Transverse colon (tissue), 4 donors: ENCODE measurements at regions not wholly inside any gene's neighbourhood (a gene's known extent, or its start where the extent isn't known, plus 50 kb on each side); places are given as distances from the start of the nearest gene placed in this dataset.

Experiments used
- DNase-seq: peaks from one replicate; pipeline ENCODE4 v3.0.0-alpha.2; 2019
- H3K27ac ChIP-seq, 4 donors: fragments of 200-600 bp; sonication (generic); 2 replicates each; pipeline ENCODE4 v1.5.1; 2016 to 2018; ENCODE audit warnings: inconsistent platforms in 4 of 4
- H3K27me3 ChIP-seq: fragments of 200-600 bp; sonication (generic); 2 replicates; pipeline ENCODE4 v1.5.1; 2017; ENCODE audit warnings: inconsistent platforms
- H3K36me3 ChIP-seq, 4 donors: fragments of 200-600 bp; sonication (generic); 2 replicates each; pipeline ENCODE4 v1.5.1; 2017 to 2019; ENCODE audit warnings: inconsistent platforms in 4 of 4
- H3K4me1 ChIP-seq, 4 donors: fragments of 200-600 bp; sonication (generic); 2 replicates each; pipeline ENCODE4 v1.5.1; 2017 to 2020; ENCODE audit warnings: inconsistent platforms in 4 of 4
- H3K4me3 ChIP-seq, 4 donors: fragments of 200-600 bp; sonication (generic); 1 replicate in 1 of 4; 2 replicates in 3 of 4; pipeline versions ENCODE4 v1.5.1 to v1.6.1; 2017 to 2019; ENCODE audit warnings: inconsistent platforms in 4 of 4
- H3K9me3 ChIP-seq, 2 donors: fragments of 200-600 bp; sonication (generic); 2 replicates each; pipeline ENCODE4 v1.5.1; 2017 to 2019; ENCODE audit warnings: inconsistent platforms in 2 of 2
- CTCF ChIP-seq, 5 experiments: fragments of 200-600 bp in 3 of 5; fragments of 450-650 bp in 2 of 5; sonication (generic) in 3 of 5; IDR thresholded peaks; 1 replicate in 2 of 5; 2 replicates in 3 of 5; pipeline ENCODE4 v1.5.1; 2016 to 2017; ENCODE audit warnings: antibody characterized with exemption in 5 of 5, inconsistent platforms in 3 of 5, mild to moderate bottlenecking in 2 of 5, moderate library complexity in 1 of 5
- EP300 ChIP-seq: sonication (generic); formaldehyde crosslinking; IDR thresholded peaks from one replicate; pipeline ENCODE4 v1.6.1; 2017; ENCODE audit warnings: antibody characterized with exemption, low read depth
- POLR2A ChIP-seq: fragments of 450-650 bp; IDR thresholded peaks from one replicate; pipeline ENCODE4 v1.6.1; 2016; ENCODE audit warnings: antibody characterized with exemption, mild to moderate bottlenecking, moderate library complexity
- POLR2AphosphoS5 ChIP-seq, 3 donors: sonication (generic); formaldehyde crosslinking; IDR thresholded peaks; one replicate each; pipeline ENCODE4 v1.6.1; 2016; ENCODE audit warnings: antibody characterized with exemption in 3 of 3
- WGBS, 2 donors: methylation state at CpG; one replicate each; pipeline ENCODE4 v1.1.5; 2018; ENCODE audit warnings: low coverage in 1 of 2; 5-methylcytosine and 5-hydroxymethylcytosine counted together
- in situ Hi-C, 4 donors: fragments of 200-750 bp; cut with MboI; loops; one replicate each; pipeline versions ENCODE4 v1.15.0 to v1.15.1; 2017; ENCODE audit warnings: low sequenced_read_pairs in 3 of 4, low pct_ligation_motif_present in 1 of 4, low pct_unique_long_range_greater_than_20kb in 1 of 4
- intact Hi-C: fragments of 100-400 bp; cut with DNase I; formaldehyde crosslinking; loops from one replicate; pipeline ENCODE4 v1.15.1; 2023; ENCODE audit warnings: low total_unique reads

GRCh38 chr12:126547905-126548304 lies 1482.7 kb downstream of the AACS start:
- in situ Hi-C loops (no loop called here), intact Hi-C loops (no loop called here)
- Histone ChIP-seq H3K36me3 (no peaks in the 10 kb centered on the region), H3K9me3 (no peaks in the 10 kb centered on the region), H3K27me3 (no peaks in the 10 kb centered on the region), H3K4me1 (no peaks in the 10 kb centered on the region), H3K27ac (no peak overlapping the region), H3K4me3 (no peak overlapping the region)
- WGBS, 2 donors, result 70 to 73% methylated on average over 7 to 10 of the region's 10 CpGs
- TF ChIP-seq POLR2A (no peak), POLR2AphosphoS5 (IDR thresholded peaks at IDR 0.05) (no peak), EP300 (no peak), CTCF (IDR thresholded peaks at IDR 0.05) (no peak)
- DNase-seq, result no peak

GRCh38 chr12:126551869-126552268 lies 1486.6 kb downstream of the AACS start:
- peaks cover 0 to 3% of the 10 kb centered on the region in 2 donors for H3K9me3 ChIP-seq
- H3K4me1 ChIP-seq, result no peaks in the 10 kb centered on the region
- DNase-seq, result no peak
- no peak for TF ChIP-seq EP300
- TF ChIP-seq POLR2AphosphoS5 (IDR thresholded peaks at IDR 0.05), result no peak
- TF ChIP-seq POLR2A, result no peak
- TF ChIP-seq CTCF (IDR thresholded peaks at IDR 0.05), result no peak
- in situ Hi-C loops, result no loop called here
- 44 to 46% methylated on average over 3 to 4 of the region's 4 CpGs for WGBS, 2 donors
- no peak overlapping the region for H3K4me3 ChIP-seq
- H3K27ac ChIP-seq, result no peak overlapping the region
- no peaks in the 10 kb centered on the region for H3K36me3 ChIP-seq
- intact Hi-C loops, result no loop called here
- no peaks in the 10 kb centered on the region for H3K27me3 ChIP-seq

GRCh38 chr12:126554625-126555024 lies 1489.4 kb downstream of the AACS start:
- intact Hi-C loops, result no loop called here
- WGBS, 2 donors, result 86 to 100% methylated on average over 2 to 7 of the region's 7 CpGs
- no peak overlapping the region for H3K4me3 ChIP-seq

GRCh38 chr12:126557659-126558058 lies 1492.4 kb downstream of the AACS start:
- Histone ChIP-seq H3K4me1 (no peaks in the 10 kb centered on the region), H3K27me3 (no peaks in the 10 kb centered on the region), H3K9me3 (peaks cover 0 to 3% of the 10 kb centered on the region in 2 donors), H3K27ac (no peak overlapping the region), H3K4me3 (no peak overlapping the region), H3K36me3 (no peaks in the 10 kb centered on the region)
- in situ Hi-C loops, result no loop called here
- 47 to 68% methylated on average over 5 of the region's 5 CpGs for WGBS, 2 donors
- TF ChIP-seq POLR2AphosphoS5 (IDR thresholded peaks at IDR 0.05) (no peak), EP300 (no peak), POLR2A (no peak), CTCF (IDR thresholded peaks at IDR 0.05) (no peak)
- no peak for DNase-seq
- intact Hi-C loops, result no loop called here

More at GRCh38 chr12:126554625-126555024, 1489.4 kb downstream of the AACS start:
- no peaks in the 10 kb centered on the region for H3K4me1 ChIP-seq
- no peak for TF ChIP-seq EP300
- no peak for TF ChIP-seq POLR2A
- no peak for TF ChIP-seq CTCF (IDR thresholded peaks at IDR 0.05)
- TF ChIP-seq POLR2AphosphoS5 (IDR thresholded peaks at IDR 0.05), result no peak
- peaks cover 0 to 3% of the 10 kb centered on the region in 2 donors for H3K9me3 ChIP-seq
- in situ Hi-C loops, result no loop called here
- DNase-seq, result no peak
- no peaks in the 10 kb centered on the region for H3K27me3 ChIP-seq
- no peak overlapping the region for H3K27ac ChIP-seq
- no peaks in the 10 kb centered on the region for H3K36me3 ChIP-seq
